ENCODE measurements at regions not wholly inside any gene's neighbourhood (a gene's known extent, or its start where the extent isn't known, plus 50 kb on each side); places are given as distances from the start of the nearest gene placed in this dataset.

- TF ChIP-seq CTCF (IDR thresholded peaks at IDR 0.05) = no peak
- H3K4me3 ChIP-seq = no peak overlapping the region
- no peak for DNase-seq (ENCODE audit: low spot score)
- H3K27ac ChIP-seq = no peak overlapping the region
Observed at GRCh38 chr17:65364438-65364837, 197.0 kb downstream of the AXIN2 start.

- Histone ChIP-seq H3K27ac (no peak overlapping the region), H3K4me3 (no peak overlapping the region)
- no peak for DNase-seq (ENCODE audit: low spot score)
- no peak for TF ChIP-seq CTCF (IDR thresholded peaks at IDR 0.05)
Observed at GRCh38 chr17:65362826-65363225, 198.6 kb downstream of the AXIN2 start.

GRCh38 chr17:65360961-65361552, 200.4 kb downstream of the AXIN2 start:
- TF ChIP-seq CTCF (IDR thresholded peaks at IDR 0.05) = no peak
- DNase-seq (ENCODE audit: low spot score) = no peak
- no peak overlapping the region for H3K27ac ChIP-seq
- H3K4me3 ChIP-seq = no peak overlapping the region

GRCh38 chr17:65359016-65359415, 202.4 kb downstream of the AXIN2 start:
- no peak for TF ChIP-seq CTCF (IDR thresholded peaks at IDR 0.05)
- DNase-seq (ENCODE audit: low spot score) = no peak
- H3K4me3 ChIP-seq = no peak overlapping the region
- H3K27ac ChIP-seq = no peak overlapping the region

- no peak overlapping the region for H3K27ac ChIP-seq
- TF ChIP-seq CTCF (IDR thresholded peaks at IDR 0.05) = no peak
- no peak overlapping the region for H3K4me3 ChIP-seq
- no peak for DNase-seq (ENCODE audit: low spot score)
Observed at GRCh38 chr17:65356536-65356935, 204.9 kb downstream of the AXIN2 start.

- DNase-seq (ENCODE audit: low spot score) = no peak
- no peak overlapping the region for H3K4me3 ChIP-seq
- H3K27ac ChIP-seq = no peak overlapping the region
- no peak for TF ChIP-seq CTCF (IDR thresholded peaks at IDR 0.05)
Observed at GRCh38 chr17:65355246-65355645, 206.2 kb downstream of the AXIN2 start.

- no peak for TF ChIP-seq CTCF (IDR thresholded peaks at IDR 0.05)
- no peak overlapping the region for H3K4me3 ChIP-seq
Observed at GRCh38 chr17:65349916-65350315, 211.5 kb downstream of the AXIN2 start.

More at GRCh38 chr17:65349916-65350315, 211.5 kb downstream of the AXIN2 start:
- no peak overlapping the region for H3K27ac ChIP-seq
- no peak for DNase-seq (ENCODE audit: low spot score)
